ENCODE measurements at regions not wholly inside any gene's neighbourhood (a gene's known extent, or its start where the extent isn't known, plus 50 kb on each side); places are given as distances from the start of the nearest gene placed in this dataset.

DNA sequence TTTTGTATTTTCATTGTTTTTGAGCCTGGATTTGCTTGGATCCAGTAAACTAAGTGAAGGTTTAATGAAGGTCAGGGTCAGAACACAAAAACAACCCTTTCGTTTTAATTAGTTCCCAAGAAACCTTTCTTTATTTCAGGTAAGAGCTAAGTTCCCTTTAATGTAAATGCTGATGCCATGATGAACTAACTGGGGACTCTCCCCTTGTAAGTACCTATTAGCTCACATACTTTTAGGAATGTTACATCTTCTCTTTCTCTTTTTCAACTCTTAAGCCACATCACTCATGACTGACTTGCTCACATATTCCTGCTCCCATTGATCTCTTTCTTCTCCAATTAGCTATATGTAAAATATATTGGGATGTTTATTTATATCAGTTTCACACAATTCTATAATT is 673.1 kb upstream of the CPEB2 start:
- WGBS = 83% methylated on average over 1 of the region's 1 CpG
- H3K36me3 ChIP-seq (ENCODE audit: control insufficient read depth in 4 of 4, insufficient read depth in 3 of 4, low read depth in 1 of 4, low read length in 3 of 4) = no peaks in the 10 kb centered on the region
- no peak for DNase-seq (ENCODE audit: low spot score)
- no peak overlapping the region for H3K4me3 ChIP-seq (ENCODE audit: low read depth in 1 of 3, low read length in 3 of 3)
- H3K9ac ChIP-seq (ENCODE audit: low read depth in 1 of 2, low read length in 2 of 2) = no peak overlapping the region
- H3K4me1 ChIP-seq (ENCODE audit: control insufficient read depth in 4 of 4, insufficient read depth in 4 of 4, low read length in 3 of 4) = no peaks in the 10 kb centered on the region
- no peaks in the 10 kb centered on the region for H3K27me3 ChIP-seq (ENCODE audit: control insufficient read depth in 4 of 4, insufficient read depth in 4 of 4, low read length in 3 of 4)
- TF ChIP-seq MAX (IDR thresholded peaks at IDR 0.05) (no peak), ATF3 (IDR thresholded peaks at IDR 0.05) (no peak), ZBTB33 (IDR thresholded peaks at IDR 0.05) (no peak)
- H3K9me3 ChIP-seq (ENCODE audit: control insufficient read depth in 4 of 4, low read length in 3 of 4) = peaks cover 0 to 1% (median 0%) of the 10 kb centered on the region in 4 donors
- H3K27ac ChIP-seq (ENCODE audit: low read depth in 1 of 2, low read length in 2 of 2) = no peak overlapping the region

DNA sequence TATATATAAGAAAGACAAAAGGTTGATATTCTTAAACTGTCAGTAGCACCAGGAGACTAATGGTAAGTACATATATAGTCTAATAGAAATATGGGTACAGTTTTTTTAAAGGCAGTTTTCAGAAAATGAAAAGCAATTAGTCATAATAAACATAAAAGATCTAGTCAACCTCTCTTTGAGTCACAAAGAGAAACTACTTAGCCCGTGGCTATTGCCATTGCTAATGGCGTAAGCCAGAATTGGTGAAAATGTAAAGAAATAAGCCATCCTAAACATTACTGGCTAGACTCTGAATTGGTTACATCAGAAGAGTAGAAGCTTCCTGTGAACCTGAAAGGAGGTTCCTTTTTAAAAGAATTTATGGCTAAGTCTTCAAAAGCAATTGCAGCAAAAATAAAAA is 668.7 kb upstream of the CPEB2 start:
- H3K27ac ChIP-seq (ENCODE audit: low read depth in 1 of 2, low read length in 2 of 2) = no peak overlapping the region
- no peaks in the 10 kb centered on the region for H3K27me3 ChIP-seq (ENCODE audit: control insufficient read depth in 4 of 4, insufficient read depth in 4 of 4, low read length in 3 of 4)
- WGBS = 87% methylated on average over 2 of the region's 2 CpGs
- no peak for TF ChIP-seq FOXA1 (IDR thresholded peaks at IDR 0.05)
- TF ChIP-seq MAX (IDR thresholded peaks at IDR 0.05) = no peak
- TF ChIP-seq JUND (IDR thresholded peaks at IDR 0.05) = no peak
- no peak for TF ChIP-seq NR2F2 (IDR thresholded peaks at IDR 0.05)
- no peak for TF ChIP-seq ATF3 (IDR thresholded peaks at IDR 0.05)
- no peak for TF ChIP-seq REST (IDR thresholded peaks at IDR 0.05)
- no peak for TF ChIP-seq ZBTB33 (IDR thresholded peaks at IDR 0.05)
- TF ChIP-seq HNF4A (conservative IDR thresholded peaks at IDR 0.05) = no peak
- H3K9ac ChIP-seq (ENCODE audit: low read depth in 1 of 2, low read length in 2 of 2) = no peak overlapping the region
- H3K9me3 ChIP-seq (ENCODE audit: control insufficient read depth in 4 of 4, low read length in 3 of 4) = peaks cover 0 to 2% (median 0%) of the 10 kb centered on the region in 4 donors
- no peaks in the 10 kb centered on the region for H3K36me3 ChIP-seq (ENCODE audit: control insufficient read depth in 4 of 4, insufficient read depth in 3 of 4, low read depth in 1 of 4, low read length in 3 of 4)
- DNase-seq (ENCODE audit: low spot score) = no peak
- no peak overlapping the region for H3K4me3 ChIP-seq (ENCODE audit: low read depth in 1 of 3, low read length in 3 of 3)
- H3K4me1 ChIP-seq (ENCODE audit: control insufficient read depth in 4 of 4, insufficient read depth in 4 of 4, low read length in 3 of 4) = no peaks in the 10 kb centered on the region

All from liver (tissue), 7 donors.